Activated naive CD4-positive, alpha-beta T cell treated with Interleukin-2 at 50 U/mL for 16 hours (primary cell): ENCODE measurements at regions not wholly inside any gene's neighbourhood (a gene's known extent, or its start where the extent isn't known, plus 50 kb on each side); places are given as distances from the start of the nearest gene placed in this dataset.

Experiments used
- DNase-seq: peaks from one replicate; pipeline ENCODE4 v3.0.0-alpha.2; 2020

- no peak for DNase-seq
Observed at GRCh38 chr2:16561676-16562075, 104.0 kb downstream of the CYRIA start.

DNA sequence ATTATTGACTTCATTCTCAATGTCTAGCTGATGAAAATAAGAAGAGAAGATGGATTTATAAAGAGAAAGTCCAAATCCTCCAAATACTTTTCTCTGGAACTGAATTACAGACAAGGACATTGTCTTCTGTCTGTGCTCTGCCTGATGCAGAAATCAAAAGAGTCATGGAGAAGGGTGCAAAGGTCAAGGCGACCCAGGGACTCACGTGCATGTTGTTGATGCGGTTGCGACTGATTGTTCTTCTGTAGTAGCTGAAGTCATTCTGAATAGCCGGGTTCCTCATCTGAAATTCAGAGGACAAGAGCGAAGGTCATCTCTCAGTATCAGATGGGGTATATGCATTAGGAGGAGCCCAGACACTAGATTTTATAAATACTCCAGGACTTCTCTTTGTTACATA lies 104.4 kb downstream of the CYRIA start:
- no peak for DNase-seq

DNA sequence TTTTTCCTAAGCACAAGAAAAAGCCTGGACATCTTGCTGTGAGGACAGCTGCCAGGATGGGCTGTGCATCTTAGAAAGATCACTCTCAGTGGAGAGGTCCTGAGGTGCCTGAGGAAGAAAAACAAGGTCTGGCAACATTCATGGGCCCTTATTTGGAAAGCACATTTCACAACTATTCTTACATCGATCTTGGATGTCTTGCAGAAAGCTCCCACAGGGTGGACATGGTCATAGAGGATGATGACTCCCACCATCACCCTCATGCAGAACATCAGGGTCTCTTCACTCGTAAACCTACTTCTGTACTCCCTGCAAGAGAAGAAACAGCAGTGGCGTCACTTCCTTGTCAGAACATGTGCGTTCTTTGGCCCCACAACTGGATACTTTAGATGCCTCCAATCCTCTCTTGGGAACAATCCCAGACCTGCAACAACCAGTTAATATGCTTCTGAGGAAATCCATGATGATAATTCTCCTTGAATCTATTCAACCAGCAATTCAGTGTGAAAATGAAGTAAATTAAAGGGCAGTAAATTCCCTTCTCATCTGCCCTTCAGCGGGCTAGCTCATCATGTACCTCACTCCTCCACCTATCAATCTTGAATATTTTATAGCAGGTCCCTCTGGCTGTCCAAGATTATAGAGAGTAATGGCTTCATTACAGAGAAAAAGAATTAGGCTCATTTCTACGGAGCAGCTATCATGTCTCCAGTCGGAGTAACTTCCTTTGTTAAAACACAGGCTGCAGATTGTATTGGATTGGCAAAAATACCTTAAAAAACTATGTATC lies 106.2 kb downstream of the CYRIA start:
- DNase-seq: no peak

- DNase-seq: no peak
Observed at GRCh38 chr2:16554060-16554583, 111.5 kb downstream of the CYRIA start.

DNA sequence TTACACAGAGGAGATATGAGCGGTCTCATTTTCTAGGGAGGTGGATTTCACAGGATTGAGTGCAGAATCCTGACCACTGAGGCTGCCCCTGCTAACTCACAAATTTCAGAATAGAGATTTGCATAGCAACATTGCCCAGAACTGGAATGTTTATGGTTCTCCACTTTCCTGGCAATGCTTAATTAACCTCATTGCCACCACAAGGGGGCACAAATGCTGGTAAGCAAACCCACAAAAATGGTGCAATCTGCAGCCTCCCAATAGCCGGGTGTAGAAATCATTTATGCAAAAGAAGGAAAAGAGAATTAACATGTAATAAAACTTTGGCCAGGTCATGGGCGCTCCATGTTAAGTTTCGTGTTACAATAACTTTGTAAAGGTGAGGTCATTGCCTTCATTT lies 112.4 kb downstream of the CYRIA start:
- no peak for DNase-seq

GRCh38 chr2:16552202-16552601 lies 113.4 kb downstream of the CYRIA start:
- DNase-seq: no peak

GRCh38 chr2:16548036-16548435 lies 117.6 kb downstream of the CYRIA start:
- no peak for DNase-seq

GRCh38 chr2:16546128-16546754 lies 119.4 kb downstream of the CYRIA start:
- no peak for DNase-seq

DNA sequence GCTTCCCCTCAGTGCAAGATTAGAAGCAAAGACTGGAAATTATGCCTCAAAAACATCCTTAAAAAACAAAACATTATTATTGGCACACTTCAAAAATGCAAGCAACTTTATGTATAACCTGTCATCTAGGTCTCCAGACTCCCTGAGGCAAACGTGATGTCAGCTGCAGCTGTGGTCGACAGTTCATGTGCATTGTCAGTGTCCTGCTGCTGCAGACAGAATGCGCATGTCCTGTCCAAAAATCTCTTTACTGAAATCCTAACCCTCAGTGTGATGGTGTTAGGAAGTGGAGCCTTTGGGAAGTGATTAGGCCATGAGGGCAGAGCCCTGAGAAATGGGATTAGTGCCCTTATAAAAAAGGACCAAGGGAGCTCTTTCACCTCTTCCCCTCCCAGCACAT lies 126.9 kb downstream of the CYRIA start:
- DNase-seq: no peak

- no peak for DNase-seq
Observed at GRCh38 chr2:16537347-16537746, 128.3 kb downstream of the CYRIA start.

DNA sequence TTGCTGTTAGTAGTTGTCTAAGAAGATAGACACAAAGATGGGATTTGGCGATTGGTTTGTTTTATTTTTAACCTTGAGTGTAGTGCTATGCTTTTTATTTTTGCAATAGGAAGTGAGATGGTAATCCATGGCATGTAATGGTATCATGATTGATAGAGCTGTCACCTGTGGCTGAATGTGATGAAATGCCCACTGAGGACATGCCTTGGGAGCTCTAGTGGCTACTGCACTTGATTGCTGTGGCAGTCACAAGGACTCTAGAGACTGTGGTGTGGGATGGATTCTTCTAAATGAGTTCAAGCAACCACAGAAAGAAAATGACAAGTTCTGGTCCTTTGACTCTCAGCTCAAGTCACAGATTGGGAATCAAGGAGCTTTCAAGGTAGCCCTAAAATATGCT lies 139.4 kb downstream of the CYRIA start:
- DNase-seq: no peak

GRCh38 chr2:16525265-16525887 lies 140.3 kb downstream of the CYRIA start:
- DNase-seq: no peak

DNA sequence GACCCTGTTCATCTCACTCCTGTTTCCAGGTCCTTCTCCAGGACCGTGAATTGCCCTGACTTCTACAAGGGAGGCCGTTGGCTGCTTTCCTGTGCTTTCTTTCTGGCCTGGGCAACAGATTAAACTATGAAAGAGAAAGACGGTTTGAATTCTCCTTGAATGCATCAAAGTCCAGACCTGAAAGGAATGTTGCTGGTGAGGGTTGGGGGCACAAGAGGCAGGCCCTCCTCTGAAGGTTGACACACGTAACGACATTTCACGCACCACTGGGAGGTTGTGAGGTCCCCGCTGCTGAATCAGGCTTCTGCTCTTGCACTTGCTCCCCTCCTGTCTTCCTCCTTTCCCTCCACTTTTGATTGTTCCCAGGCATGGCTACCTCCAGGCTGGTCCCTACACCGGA lies 141.9 kb downstream of the CYRIA start:
- no peak for DNase-seq

DNA sequence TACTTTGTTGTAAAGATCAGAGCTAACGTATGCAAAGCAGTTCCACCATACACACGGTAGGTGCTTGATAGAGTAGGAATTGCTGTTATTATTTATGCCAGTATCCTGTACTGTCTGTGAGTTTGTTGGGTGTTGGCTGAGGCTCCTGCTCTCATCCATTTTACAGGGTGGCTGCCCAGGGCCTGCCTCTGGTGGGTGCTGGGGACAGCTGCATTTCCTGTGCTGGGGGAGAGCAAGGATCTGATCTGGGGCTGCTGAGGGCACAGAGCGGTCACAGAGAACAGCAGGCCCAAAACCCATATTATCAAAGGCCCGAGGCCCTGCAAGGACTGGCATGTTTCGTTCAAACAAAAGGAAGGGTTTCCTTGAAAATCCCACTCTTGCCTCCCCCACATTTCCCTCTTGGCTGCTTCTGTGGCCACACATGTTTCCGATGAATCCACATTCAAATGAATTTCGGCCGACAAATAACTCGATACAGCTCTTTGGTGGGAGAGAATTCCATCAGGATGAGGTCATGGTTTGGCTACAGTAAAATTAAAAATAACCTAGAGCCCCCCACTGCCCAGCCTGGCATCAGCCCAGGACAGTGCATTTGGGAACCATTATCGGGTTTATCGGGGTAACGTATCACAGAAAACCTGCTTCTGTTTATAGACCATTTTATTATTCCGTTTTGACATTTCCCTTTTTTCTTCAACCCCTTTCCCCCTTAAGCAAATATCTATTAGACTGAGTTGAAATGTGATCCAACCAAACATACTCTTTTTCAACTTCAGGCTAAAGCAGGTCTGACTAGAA lies 143.4 kb downstream of the CYRIA start:
- no peak for DNase-seq

DNA sequence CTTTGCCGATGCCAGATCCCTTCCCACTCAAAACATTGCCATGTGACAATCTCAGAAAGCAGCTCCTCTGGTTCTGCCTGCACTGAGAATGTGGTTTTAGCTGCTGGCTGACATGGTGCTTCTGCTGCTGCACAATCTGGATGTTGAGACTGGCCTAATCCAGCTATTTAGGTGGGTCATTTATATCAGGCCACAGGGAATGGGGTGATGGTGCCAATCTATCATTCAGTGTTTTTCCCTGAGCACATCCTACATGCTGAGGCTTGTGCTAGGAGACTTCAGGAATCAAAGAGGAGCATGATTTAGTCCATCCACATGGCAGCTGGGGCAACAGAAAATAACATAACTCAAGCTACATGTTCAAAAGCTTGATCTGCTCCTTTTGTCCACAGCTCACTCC lies 144.7 kb downstream of the CYRIA start:
- DNase-seq: no peak

- DNase-seq: no peak
Observed at GRCh38 chr2:16515696-16516095, 149.9 kb downstream of the CYRIA start.

GRCh38 chr2:16513626-16514025 lies 152.0 kb downstream of the CYRIA start:
- no peak for DNase-seq

- DNase-seq: no peak
Observed at GRCh38 chr2:16511041-16511440, 154.6 kb downstream of the CYRIA start.

DNA sequence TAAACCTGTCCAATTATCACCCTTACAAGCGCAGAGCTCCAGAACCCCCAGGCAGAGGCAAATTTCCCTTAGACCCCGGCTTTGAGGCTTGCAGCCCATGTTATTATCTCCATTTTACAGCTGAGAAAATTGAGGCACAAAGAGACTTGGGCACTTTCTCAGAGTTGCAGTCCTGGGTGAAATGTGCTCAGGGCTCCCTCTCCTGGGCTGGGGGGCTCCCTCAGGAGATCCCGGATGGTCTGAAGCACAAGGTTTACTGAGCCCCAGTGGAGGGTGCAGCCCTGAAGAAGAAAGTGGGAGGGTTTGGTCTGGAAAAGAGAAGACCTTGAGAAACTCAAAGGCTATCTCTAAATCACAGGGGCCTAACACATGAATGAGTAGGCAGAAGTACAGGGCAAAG lies 156.6 kb downstream of the CYRIA start:
- no peak for DNase-seq

GRCh38 chr2:16508490-16508851 lies 157.2 kb downstream of the CYRIA start:
- no peak for DNase-seq

DNA sequence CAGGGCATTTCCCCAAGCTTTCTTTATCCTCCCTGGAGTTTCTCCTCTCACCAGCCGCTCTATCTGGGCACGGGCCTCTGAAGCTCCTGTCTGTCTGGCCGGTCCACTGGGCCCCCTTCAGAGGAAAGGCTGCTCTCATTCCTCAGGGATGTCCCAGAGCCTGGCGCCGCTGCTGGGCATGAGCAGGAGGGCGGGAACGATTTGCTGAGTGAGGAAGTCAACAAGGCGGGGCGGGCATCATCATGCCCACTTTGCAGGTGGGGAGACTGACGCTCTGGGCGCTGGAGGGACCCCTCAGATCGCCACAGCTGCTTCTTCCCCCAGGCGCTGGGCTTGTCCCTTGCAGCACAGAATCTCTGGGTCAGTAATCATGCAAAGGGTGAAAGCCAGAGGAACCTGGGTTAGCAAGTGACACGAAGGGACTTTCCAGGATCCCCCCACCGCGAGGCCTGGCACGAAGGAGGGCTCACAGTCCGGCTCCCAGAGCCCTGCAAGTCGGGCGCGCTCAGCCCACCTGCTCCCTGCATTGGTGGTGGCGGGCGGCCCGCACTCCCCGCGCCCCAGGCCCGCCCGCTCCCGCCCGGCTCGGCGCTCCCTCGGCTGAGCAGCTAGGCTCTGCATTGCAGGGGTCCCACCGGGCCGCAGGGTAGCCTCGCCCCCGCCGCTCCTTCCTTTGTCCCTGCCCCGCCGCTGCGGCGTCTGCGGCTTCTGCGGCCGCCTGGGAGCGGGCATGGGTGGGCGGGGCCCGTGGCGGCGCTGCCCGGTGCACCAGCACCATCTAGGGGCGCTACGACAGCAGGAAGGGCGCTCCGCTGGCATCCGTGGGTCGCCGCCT lies 157.8 kb downstream of the CYRIA start:
- no peak for DNase-seq

- no peak for DNase-seq
Observed at GRCh38 chr2:16506366-16506765, 159.3 kb downstream of the CYRIA start.
